Neural progenitor cell (in vitro differentiated cells): ENCODE measurements at regions not wholly inside any gene's neighbourhood (a gene's known extent, or its start where the extent isn't known, plus 50 kb on each side); places are given as distances from the start of the nearest gene placed in this dataset.

Experiments
- DNase-seq: peaks from one replicate; pipeline ENCODE4 v3.0.0-alpha.2; 2016; ENCODE audit warnings: low spot score
- H2AFZ ChIP-seq: fragments of 200-600 bp; sonication (generic); replicated peaks from 2 replicates; pipeline ENCODE4 v1.6.1; 2016; ENCODE audit warnings: antibody characterized with exemption
- H3F3A ChIP-seq: fragments of 200-600 bp; sonication (generic); 2 replicates; pipeline ENCODE4 v1.6.1; 2016; ENCODE audit warnings: antibody characterized with exemption, low read depth
- H3K27ac ChIP-seq: fragments of 200-600 bp; sonication (generic); 2 replicates; pipeline ENCODE4 v1.5.1; 2016; ENCODE audit warnings: mild to moderate bottlenecking
- H3K27me3 ChIP-seq: fragments of 200-600 bp; sonication (generic); 2 replicates; pipeline ENCODE4 v1.6.1; 2016; ENCODE audit warnings: mild to moderate bottlenecking, moderate library complexity
- H3K36me3 ChIP-seq: fragments of 200-600 bp; sonication (generic); 2 replicates; pipeline ENCODE4 v1.5.1; 2016
- H3K4me1 ChIP-seq: fragments of 200-600 bp; sonication (generic); 2 replicates; pipeline ENCODE4 v1.6.1; 2016; ENCODE audit warnings: mixed run types
- H3K4me2 ChIP-seq: fragments of 200-600 bp; sonication (generic); 2 replicates; pipeline ENCODE4 v1.6.1; 2016
- H3K4me3 ChIP-seq: fragments of 200-600 bp; sonication (generic); 2 replicates; pipeline ENCODE4 v1.5.1; 2016
- H3K79me2 ChIP-seq: fragments of 200-600 bp; sonication (generic); 2 replicates; pipeline ENCODE4 v1.6.1; 2016; ENCODE audit warnings: low read depth
- H3K9ac ChIP-seq: fragments of 200-600 bp; sonication (generic); 2 replicates; pipeline ENCODE4 v1.6.1; 2016
- H3K9me3 ChIP-seq: fragments of 200-600 bp; sonication (generic); 2 replicates; pipeline ENCODE4 v1.5.1; 2016; ENCODE audit warnings: low read depth
- H4K20me1 ChIP-seq: fragments of 200-600 bp; sonication (generic); 2 replicates; pipeline ENCODE4 v1.6.1; 2016; ENCODE audit warnings: low read depth
- H3K27ac Mint-ChIP-seq: 3 replicates; pipeline ENCODE4 v1.8.0; 2021; ENCODE audit warnings: mixed read lengths
- H3K27me3 Mint-ChIP-seq: 2 replicates; pipeline ENCODE4 v1.8.0; 2022; ENCODE audit warnings: low read depth, mild to moderate bottlenecking, inconsistent platforms, moderate library complexity, mixed read lengths; ENCODE audit not compliant: insufficient read depth
- H3K36me3 Mint-ChIP-seq: 3 replicates; pipeline ENCODE4 v1.8.0; 2021; ENCODE audit warnings: mixed read lengths
- H3K4me1 Mint-ChIP-seq: 3 replicates; pipeline ENCODE4 v1.8.0; 2021; ENCODE audit warnings: mixed read lengths
- H3K4me3 Mint-ChIP-seq: 3 replicates; pipeline ENCODE4 v1.8.0; 2021; ENCODE audit warnings: mild to moderate bottlenecking, moderate library complexity, mixed read lengths
- H3K9me3 Mint-ChIP-seq: 3 replicates; pipeline ENCODE4 v1.8.0; 2020; ENCODE audit warnings: mixed read lengths
- CTCF ChIP-seq: fragments of 200-600 bp; sonication (generic); IDR thresholded peaks from 2 replicates; pipeline ENCODE4 v1.5.1; 2017; ENCODE audit warnings: antibody characterized with exemption, mild to moderate bottlenecking
- EZH2 ChIP-seq: fragments of 200-600 bp; sonication (generic); IDR thresholded peaks from 2 replicates; pipeline ENCODE4 v1.6.1; 2017; ENCODE audit warnings: antibody characterized with exemption, mild to moderate bottlenecking, moderate library complexity
- EZH2phosphoT487 ChIP-seq: fragments of 200-600 bp; sonication (generic); IDR thresholded peaks from 2 replicates; pipeline ENCODE4 v1.6.1; 2017; ENCODE audit warnings: antibody characterized with exemption

GRCh38 chr11:127478826-127479225 lies 478.3 kb upstream of the KIRREL3 start:
- Histone ChIP-seq H3K27me3 (no peaks in the 10 kb centered on the region), H3K4me3 (no peak overlapping the region), H3K79me2 (no peaks in the 10 kb centered on the region), H3K4me1 (peaks cover 19% of the 10 kb centered on the region), H3K4me2 (no peak overlapping the region), H3F3A (no peaks in the 10 kb centered on the region), H3K9me3 (no peaks in the 10 kb centered on the region), H3K36me3 (no peaks in the 10 kb centered on the region), H4K20me1 (no peaks in the 10 kb centered on the region), H2AFZ (no peak overlapping the region), H3K9ac (no peak overlapping the region), H3K27ac (no peak overlapping the region)
- no peak for DNase-seq
- Mint-ChIP-seq H3K27ac (no peak overlapping the region), H3K4me1 (peaks cover 36% of the 10 kb centered on the region), H3K4me3 (no peak overlapping the region), H3K9me3 (no peaks in the 10 kb centered on the region), H3K27me3 (peaks cover 2% of the 10 kb centered on the region), H3K36me3 (no peaks in the 10 kb centered on the region)
- no peak for TF ChIP-seq EZH2
- no peak for TF ChIP-seq CTCF
- no peak for TF ChIP-seq EZH2phosphoT487

GRCh38 chr11:127474766-127475165 lies 474.2 kb upstream of the KIRREL3 start:
- no peaks in the 10 kb centered on the region for H4K20me1 ChIP-seq
- H3K36me3 ChIP-seq: no peaks in the 10 kb centered on the region
- Mint-ChIP-seq H3K27ac (peak overlapping the region; percentile 42), H3K4me3 (peak overlapping the region; percentile 22), H3K36me3 (no peaks in the 10 kb centered on the region), H3K9me3 (no peaks in the 10 kb centered on the region), H3K27me3 (peaks cover 5% of the 10 kb centered on the region), H3K4me1 (peaks cover 49% of the 10 kb centered on the region)
- H3F3A ChIP-seq: no peaks in the 10 kb centered on the region
- H3K4me1 ChIP-seq: peaks cover 25% of the 10 kb centered on the region
- H2AFZ ChIP-seq: no peak overlapping the region
- no peaks in the 10 kb centered on the region for H3K27me3 ChIP-seq
- no peaks in the 10 kb centered on the region for H3K79me2 ChIP-seq
- no peak for TF ChIP-seq CTCF
- no peak for TF ChIP-seq EZH2
- no peaks in the 10 kb centered on the region for H3K9me3 ChIP-seq
- H3K9ac ChIP-seq: no peak overlapping the region
- peak overlapping the region; percentile 55 for H3K4me2 ChIP-seq
- H3K4me3 ChIP-seq: no peak overlapping the region
- no peak overlapping the region for H3K27ac ChIP-seq
- peak; percentile 70 for DNase-seq

GRCh38 chr11:127472505-127472904 lies 471.9 kb upstream of the KIRREL3 start:
- Histone ChIP-seq H2AFZ (no peak overlapping the region), H3K4me3 (no peak overlapping the region), H3K27me3 (no peaks in the 10 kb centered on the region), H3K4me1 (peaks cover 28% of the 10 kb centered on the region), H3K36me3 (no peaks in the 10 kb centered on the region), H3K9me3 (no peaks in the 10 kb centered on the region), H3K79me2 (no peaks in the 10 kb centered on the region), H4K20me1 (no peaks in the 10 kb centered on the region), H3F3A (no peaks in the 10 kb centered on the region), H3K4me2 (no peak overlapping the region), H3K9ac (no peak overlapping the region), H3K27ac (no peak overlapping the region)
- Mint-ChIP-seq H3K4me1 (peaks cover 56% of the 10 kb centered on the region), H3K36me3 (no peaks in the 10 kb centered on the region), H3K4me3 (no peak overlapping the region), H3K27ac (peak overlapping the region; percentile 42), H3K27me3 (peaks cover 5% of the 10 kb centered on the region), H3K9me3 (no peaks in the 10 kb centered on the region)
- DNase-seq: no peak
- TF ChIP-seq CTCF (no peak), EZH2phosphoT487 (no peak), EZH2 (no peak)

GRCh38 chr11:127471662-127472061 lies 471.1 kb upstream of the KIRREL3 start:
- Histone ChIP-seq H2AFZ (no peak overlapping the region), H3K27me3 (no peaks in the 10 kb centered on the region), H3K79me2 (no peaks in the 10 kb centered on the region), H3F3A (no peaks in the 10 kb centered on the region), H3K4me1 (peaks cover 28% of the 10 kb centered on the region), H3K4me3 (no peak overlapping the region), H4K20me1 (no peaks in the 10 kb centered on the region), H3K27ac (no peak overlapping the region), H3K9ac (no peak overlapping the region), H3K4me2 (no peak overlapping the region), H3K36me3 (no peaks in the 10 kb centered on the region), H3K9me3 (no peaks in the 10 kb centered on the region)
- peak; percentile 19 for TF ChIP-seq CTCF
- TF ChIP-seq EZH2phosphoT487: no peak
- Mint-ChIP-seq H3K4me3 (no peak overlapping the region), H3K9me3 (no peaks in the 10 kb centered on the region), H3K27ac (no peak overlapping the region), H3K4me1 (peaks cover 52% of the 10 kb centered on the region), H3K36me3 (no peaks in the 10 kb centered on the region), H3K27me3 (peaks cover 3% of the 10 kb centered on the region)
- no peak for DNase-seq
